ENCODE measurements at regions not wholly inside any gene's neighbourhood (a gene's known extent, or its start where the extent isn't known, plus 50 kb on each side); places are given as distances from the start of the nearest gene placed in this dataset.

- peak; percentile 37 for TF ChIP-seq CTCF (IDR thresholded peaks at IDR 0.05; ENCODE audit: poor library complexity)
- no peak for TF ChIP-seq EZH2 (IDR thresholded peaks at IDR 0.05; ENCODE audit: borderline replicate concordance)
- no peak for TF ChIP-seq EZH2phosphoT487 (IDR thresholded peaks at IDR 0.05; ENCODE audit: low read depth, severe bottlenecking, unreplicated experiment)
Observed at GRCh38 chr1:58035523-58035922, 511.0 kb downstream of the OMA1 start.
